ENCODE measurements at regions not wholly inside any gene's neighbourhood (a gene's known extent, or its start where the extent isn't known, plus 50 kb on each side); places are given as distances from the start of the nearest gene placed in this dataset.

- CTCF ChIA-PET: no interaction called here
Measured at GRCh38 chr6:113719545-113719944, 137.6 kb upstream of the MARCKS start.

More at GRCh38 chr6:113719545-113719944, 137.6 kb upstream of the MARCKS start:
- TF ChIP-seq JUN (IDR thresholded peaks at IDR 0.05; ENCODE audit: borderline replicate concordance, insufficient read depth, insufficient read length, low read depth) (no peak), GATA2 (IDR thresholded peaks at IDR 0.05; ENCODE audit: insufficient read depth, insufficient read length, low read depth, low read length) (no peak), POLR2A (IDR thresholded peaks at IDR 0.05; ENCODE audit: low read depth, low read length) (no peak), CTCF (IDR thresholded peaks at IDR 0.05; ENCODE audit: extremely low read depth in 1 of 2, insufficient read depth in 1 of 2, low read depth in 1 of 2, low read length in 2 of 2) (no peak), EZH2 (IDR thresholded peaks at IDR 0.05; ENCODE audit: borderline replicate concordance, low read depth, low read length, severe bottlenecking) (no peak), FOS (IDR thresholded peaks at IDR 0.05; ENCODE audit: borderline replicate concordance, insufficient read depth, low read length) (no peak), MAX (IDR thresholded peaks at IDR 0.05; ENCODE audit: insufficient read depth, insufficient read length) (no peak), MYC (IDR thresholded peaks at IDR 0.05; ENCODE audit: low read depth, low read length) (no peak)
- no peak overlapping the region for H3K27ac ChIP-seq (ENCODE audit: insufficient read depth, low read depth, low read length)
- DNase-seq (ENCODE audit: low read depth, low spot score) (no peak), FAIRE-seq (no peak)
- H3K4me2 ChIP-seq (ENCODE audit: insufficient read depth, low read length): no peak overlapping the region
- H3K79me2 ChIP-seq (ENCODE audit: control insufficient read depth, insufficient read depth, low read length): no peaks in the 10 kb centered on the region
- no peak overlapping the region for H2AFZ ChIP-seq (ENCODE audit: low read depth, low read length)
- POLR2A ChIA-PET: no interaction called here
- H3K4me1 ChIP-seq (ENCODE audit: control insufficient read depth, extremely low read depth, insufficient read depth, low read length): peaks cover 9% of the 10 kb centered on the region
- H4K20me1 ChIP-seq (replicated peaks; ENCODE audit: control insufficient read depth, extremely low read depth, insufficient read depth, low read length): no peaks in the 10 kb centered on the region
- no TSS peak for BruUV-seq (replicated peaks)
- intact Hi-C loops (cut with micrococcal nuclease): no loop called here
- no peaks in the 10 kb centered on the region for H3K9me1 ChIP-seq (replicated peaks; ENCODE audit: control insufficient read depth, extremely low read depth, insufficient read depth, low read length)
- H3K4me3 ChIP-seq (replicated peaks in 1 of 3; ENCODE audit: insufficient read depth in 1 of 3, low read depth in 1 of 3, low read length in 3 of 3): no peak overlapping the region
- H3K9ac ChIP-seq (replicated peaks; ENCODE audit: extremely low read depth, insufficient read depth, low read length): no peak overlapping the region
- dilution Hi-C loops (cut with MboI; ENCODE audit: extremely low pct_ligation_motif_present, low sequenced_read_pairs): no loop called here
- no peaks in the 10 kb centered on the region for H3K9me3 ChIP-seq (replicated peaks; ENCODE audit: control insufficient read depth, insufficient read depth, low read length)
- no peaks in the 10 kb centered on the region for H3K36me3 ChIP-seq (ENCODE audit: control insufficient read depth in 2 of 2, extremely low read depth in 1 of 2, insufficient read depth in 2 of 2, low read length in 2 of 2)
- no peaks in the 10 kb centered on the region for H3K27me3 ChIP-seq (ENCODE audit: control insufficient read depth in 2 of 2, insufficient read depth in 2 of 2, low read length in 2 of 2)

All from endothelial cell of umbilical vein (primary cell).